SU-DHL-6 (cell line): ENCODE measurements at regions not wholly inside any gene's neighbourhood (a gene's known extent, or its start where the extent isn't known, plus 50 kb on each side); places are given as distances from the start of the nearest gene placed in this dataset.

Experiments used
- H2AFZ ChIP-seq: fragments of 200-600 bp; sonication (generic); 2 replicates; pipeline ENCODE4 v1.6.1; 2014; ENCODE audit warnings: low read depth, mild to moderate bottlenecking, moderate library complexity, mixed read lengths, antibody characterized with exemption, low read length; ENCODE audit not compliant: severe bottlenecking
- H3F3A ChIP-seq: fragments of 200-600 bp; shearing (Covaris generic); 2 replicates; pipeline ENCODE4 v1.6.0; 2016; ENCODE audit warnings: antibody characterized with exemption, mild to moderate bottlenecking; ENCODE audit not compliant: insufficient read depth
- H3K27ac ChIP-seq: fragments of 200-600 bp; sonication (generic); 2 replicates; pipeline ENCODE4 v1.5.1; 2016; ENCODE audit warnings: low read depth, mild to moderate bottlenecking, low read length, moderate library complexity, mixed read lengths
- H3K27me3 ChIP-seq: fragments of 200-600 bp; sonication (generic), shearing (Covaris generic); 2 replicates; pipeline ENCODE4 v1.6.0; 2014; ENCODE audit warnings: mild to moderate bottlenecking, low read length
- H3K36me3 ChIP-seq: fragments of 200-600 bp; sonication (generic); 2 replicates; pipeline ENCODE4 v1.6.1; 2014; ENCODE audit warnings: mild to moderate bottlenecking, low read length, mixed read lengths
- H3K4me2 ChIP-seq: fragments of 300-600, 200-600 bp; shearing (Covaris generic), sonication (generic); 2 replicates; pipeline ENCODE4 v1.6.0; 2014; ENCODE audit warnings: low read length, low read depth, mild to moderate bottlenecking; ENCODE audit not compliant: poor library complexity, severe bottlenecking
- H3K4me3 ChIP-seq: fragments of 200-600 bp; sonication (generic); 2 replicates; pipeline ENCODE4 v1.5.1; 2014; ENCODE audit warnings: antibody characterized with exemption, low read length, mild to moderate bottlenecking, mixed read lengths; ENCODE audit not compliant: insufficient read depth, poor library complexity, severe bottlenecking
- H3K79me2 ChIP-seq: fragments of 200-600 bp; sonication (generic); 2 replicates; pipeline ENCODE4 v1.6.1; 2014; ENCODE audit warnings: mild to moderate bottlenecking, low read length, moderate library complexity; ENCODE audit not compliant: insufficient read depth
- H3K9ac ChIP-seq: fragments of 200-600 bp; sonication (generic); 2 replicates; pipeline ENCODE4 v1.7.0; 2014; ENCODE audit warnings: mild to moderate bottlenecking, low read length
- H3K9me2 ChIP-seq: fragments of 200-600 bp; sonication (generic); replicated peaks from 2 replicates; pipeline ENCODE4 v1.6.1; 2014; ENCODE audit warnings: low read length; ENCODE audit not compliant: insufficient read depth
- H3K9me3 ChIP-seq: fragments of 200-600 bp; sonication (generic); 2 replicates; pipeline ENCODE4 v1.6.1; 2014; ENCODE audit warnings: low read length, mixed read lengths; ENCODE audit not compliant: insufficient read depth
- H4K20me1 ChIP-seq: fragments of 200-600 bp; sonication (generic); 2 replicates; pipeline ENCODE4 v1.6.1; 2014; ENCODE audit warnings: low read depth, mild to moderate bottlenecking, antibody characterized with exemption, low read length, moderate library complexity, mixed read lengths
- CTCF ChIP-seq: fragments of 200-600 bp; sonication (generic); IDR thresholded peaks from one replicate; pipeline ENCODE4 v1.5.1; 2017; ENCODE audit warnings: antibody characterized with exemption, mild to moderate bottlenecking, low read length, moderate library complexity; ENCODE audit not compliant: insufficient read depth, poor library complexity, severe bottlenecking
- EZH2phosphoT487 ChIP-seq: fragments of 200-600 bp; sonication (generic), shearing (Covaris generic); conservative IDR thresholded peaks from 2 replicates; pipeline ENCODE4 v1.6.1; 2018; ENCODE audit warnings: mild to moderate bottlenecking, antibody characterized with exemption, low read length, moderate library complexity, mixed read lengths

GRCh38 chr2:215579809-215580208 lies 143.9 kb upstream of the FN1 start:
- Histone ChIP-seq H3K27ac (no peak overlapping the region), H3K4me2 (no peak overlapping the region), H3K9ac (no peak overlapping the region), H3K9me2 (no peaks in the 10 kb centered on the region), H3F3A (no peaks in the 10 kb centered on the region), H3K36me3 (no peaks in the 10 kb centered on the region), H3K27me3 (no peaks in the 10 kb centered on the region), H3K4me3 (no peak overlapping the region), H4K20me1 (no peaks in the 10 kb centered on the region), H2AFZ (no peak overlapping the region), H3K79me2 (no peaks in the 10 kb centered on the region), H3K9me3 (no peaks in the 10 kb centered on the region)
- TF ChIP-seq EZH2phosphoT487 (no peak), CTCF (no peak)

GRCh38 chr2:215577356-215577755 lies 141.5 kb upstream of the FN1 start:
- Histone ChIP-seq H3K79me2 (no peaks in the 10 kb centered on the region), H3K9me3 (no peaks in the 10 kb centered on the region), H4K20me1 (no peaks in the 10 kb centered on the region), H3K9ac (no peak overlapping the region), H3K36me3 (no peaks in the 10 kb centered on the region), H3K4me3 (no peak overlapping the region), H3K9me2 (no peaks in the 10 kb centered on the region), H3K27me3 (no peaks in the 10 kb centered on the region), H3K27ac (no peak overlapping the region), H3K4me2 (no peak overlapping the region), H2AFZ (no peak overlapping the region), H3F3A (no peaks in the 10 kb centered on the region)
- TF ChIP-seq CTCF (no peak), EZH2phosphoT487 (no peak)

DNA sequence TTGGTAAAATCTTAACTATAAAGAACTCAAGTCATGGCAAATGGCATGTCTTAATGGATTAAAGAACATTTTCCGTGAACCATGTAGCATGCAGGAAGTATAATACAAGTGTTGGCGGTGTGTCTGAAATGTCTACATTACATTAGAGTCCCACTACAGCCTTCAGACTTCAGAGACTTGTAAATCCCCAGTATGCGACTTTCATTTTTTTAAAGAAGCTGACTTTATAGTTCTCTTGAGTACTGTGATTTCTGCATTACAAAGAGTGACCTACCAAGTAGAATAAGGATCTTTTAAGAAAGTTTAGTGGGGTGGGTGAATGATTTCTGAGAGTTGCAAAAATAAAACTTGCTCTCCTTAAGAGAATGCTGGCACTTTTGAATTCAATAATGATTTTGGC lies 140.7 kb upstream of the FN1 start:
- Histone ChIP-seq H3K4me3 (no peak overlapping the region), H3K27me3 (no peaks in the 10 kb centered on the region), H3K79me2 (no peaks in the 10 kb centered on the region), H4K20me1 (no peaks in the 10 kb centered on the region), H3K9me2 (no peaks in the 10 kb centered on the region), H3K36me3 (no peaks in the 10 kb centered on the region), H3K27ac (no peak overlapping the region), H3K9ac (no peak overlapping the region), H3F3A (no peaks in the 10 kb centered on the region), H3K4me2 (no peak overlapping the region), H2AFZ (no peak overlapping the region), H3K9me3 (no peaks in the 10 kb centered on the region)
- no peak for TF ChIP-seq EZH2phosphoT487
- TF ChIP-seq CTCF, result no peak

DNA sequence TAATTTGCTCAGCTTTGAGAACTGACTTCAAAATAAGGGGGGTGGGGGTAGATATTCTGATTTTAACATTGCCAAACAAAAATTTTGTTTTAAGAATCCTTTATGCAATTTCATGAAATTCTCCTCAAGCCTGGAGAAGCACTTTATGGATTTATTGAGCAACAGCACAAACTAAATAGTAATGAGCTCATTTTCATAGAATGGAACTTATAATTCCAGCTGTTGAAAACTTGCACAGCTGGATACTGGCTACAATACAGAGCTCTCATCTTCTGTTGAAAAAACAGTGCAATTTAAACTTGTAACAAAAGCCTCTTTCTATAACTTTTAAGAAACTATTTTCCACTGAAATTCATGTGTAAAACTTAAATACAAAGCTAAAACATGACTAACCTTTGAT lies 137.6 kb upstream of the FN1 start:
- no peaks in the 10 kb centered on the region for H4K20me1 ChIP-seq
- no peaks in the 10 kb centered on the region for H3K9me3 ChIP-seq
- H3K79me2 ChIP-seq, result no peaks in the 10 kb centered on the region
- no peak overlapping the region for H2AFZ ChIP-seq
- no peak overlapping the region for H3K4me3 ChIP-seq
- no peak for TF ChIP-seq CTCF
- no peak for TF ChIP-seq EZH2phosphoT487
- H3K27ac ChIP-seq, result no peak overlapping the region
- H3K4me2 ChIP-seq, result no peak overlapping the region
- H3K27me3 ChIP-seq, result no peaks in the 10 kb centered on the region
- no peaks in the 10 kb centered on the region for H3K9me2 ChIP-seq
- H3K9ac ChIP-seq, result no peak overlapping the region
- no peaks in the 10 kb centered on the region for H3K36me3 ChIP-seq
- H3F3A ChIP-seq, result no peaks in the 10 kb centered on the region
